Subcutaneous abdominal adipose tissue (tissue), 5 donors: ENCODE measurements at regions not wholly inside any gene's neighbourhood (a gene's known extent, or its start where the extent isn't known, plus 50 kb on each side); places are given as distances from the start of the nearest gene placed in this dataset.

ENCODE experiments used
- H3K27ac ChIP-seq: one replicate; pipeline ENCODE4 v1.7.0; 2013; ENCODE audit warnings: low read depth, mild to moderate bottlenecking, inconsistent platforms, low read length, moderate library complexity
- H3K27me3 ChIP-seq, 5 donors: one replicate each; pipeline ENCODE4 v1.7.0; 2013; ENCODE audit warnings: low read length in 5 of 5, inconsistent platforms in 1 of 5; ENCODE audit not compliant: control insufficient read depth in 5 of 5, insufficient read depth in 4 of 5
- H3K36me3 ChIP-seq, 5 donors: one replicate each; pipeline ENCODE4 v1.7.0; 2013; ENCODE audit warnings: low read length in 5 of 5; ENCODE audit not compliant: control insufficient read depth in 5 of 5, insufficient read depth in 5 of 5
- H3K4me1 ChIP-seq, 5 donors: one replicate each; pipeline ENCODE4 v1.7.0; 2013; ENCODE audit warnings: low read length in 5 of 5, mild to moderate bottlenecking in 3 of 5, moderate library complexity in 1 of 5; ENCODE audit not compliant: control insufficient read depth in 5 of 5, insufficient read depth in 5 of 5
- H3K4me3 ChIP-seq, 5 donors: one replicate each; pipeline ENCODE4 v1.7.0; 2013; ENCODE audit warnings: low read length in 5 of 5, low read depth in 1 of 5
- H3K9ac ChIP-seq, 5 donors: one replicate each; pipeline ENCODE4 v1.7.0; 2013; ENCODE audit warnings: low read length in 5 of 5, mild to moderate bottlenecking in 4 of 5, moderate library complexity in 3 of 5
- H3K9me3 ChIP-seq, 5 donors: one replicate each; pipeline ENCODE4 v1.7.0; 2013; ENCODE audit warnings: low read length in 5 of 5; ENCODE audit not compliant: control insufficient read depth in 5 of 5
- donor health status: healthy.
- donor health status: healthy.
- donor health status: healthy.
- donor health status: healthy.
- donor health status: healthy.

- Histone ChIP-seq H3K4me1 (peaks cover 0 to 14% (median 7%) of the 10 kb centered on the region in 5 donors), H3K9ac (no peak overlapping the region), H3K4me3 (no peak overlapping the region)
Observed at GRCh38 chr2:186910996-186911395, 62.0 kb upstream of the ZSWIM2 start.

GRCh38 chr2:186909095-186909494 lies 60.1 kb upstream of the ZSWIM2 start:
- Histone ChIP-seq H3K4me3 (peak overlapping the region in 2 of 5 donors; percentile 29 to 44), H3K27me3 (no peaks in the 10 kb centered on the region), H3K9ac (peak overlapping the region in 2 of 5 donors; percentile 11 to 71), H3K36me3 (no peaks in the 10 kb centered on the region), H3K9me3 (no peaks in the 10 kb centered on the region), H3K4me1 (peaks cover 0 to 24% (median 7%) of the 10 kb centered on the region in 5 donors), H3K27ac (peak overlapping the region; percentile 55)

More at GRCh38 chr2:186910996-186911395, 62.0 kb upstream of the ZSWIM2 start:
- Histone ChIP-seq H3K27me3 (no peaks in the 10 kb centered on the region), H3K9me3 (no peaks in the 10 kb centered on the region), H3K36me3 (no peaks in the 10 kb centered on the region), H3K27ac (no peak overlapping the region)

GRCh38 chr2:186907897-186908296 lies 58.9 kb upstream of the ZSWIM2 start:
- H3K4me1 ChIP-seq: peaks cover 0 to 33% (median 7%) of the 10 kb centered on the region in 5 donors
- no peak overlapping the region for H3K4me3 ChIP-seq
- no peak overlapping the region for H3K9ac ChIP-seq
- H3K27me3 ChIP-seq: no peaks in the 10 kb centered on the region
- no peak overlapping the region for H3K27ac ChIP-seq
- no peaks in the 10 kb centered on the region for H3K36me3 ChIP-seq
- H3K9me3 ChIP-seq: no peaks in the 10 kb centered on the region

GRCh38 chr2:186903216-186903615 lies 54.2 kb upstream of the ZSWIM2 start:
- no peaks in the 10 kb centered on the region for H3K36me3 ChIP-seq
- H3K9ac ChIP-seq: no peak overlapping the region
- no peaks in the 10 kb centered on the region for H3K9me3 ChIP-seq
- H3K27ac ChIP-seq: peak overlapping the region; percentile 80
- no peaks in the 10 kb centered on the region for H3K27me3 ChIP-seq
- no peak overlapping the region for H3K4me3 ChIP-seq
- peaks cover 0 to 25% (median 2%) of the 10 kb centered on the region in 5 donors for H3K4me1 ChIP-seq
